ENCODE measurements at regions not wholly inside any gene's neighbourhood (a gene's known extent, or its start where the extent isn't known, plus 50 kb on each side); places are given as distances from the start of the nearest gene placed in this dataset.
A peak's percentile ranks its signal among the peaks of the same experiment; 100 is the strongest.

DNA sequence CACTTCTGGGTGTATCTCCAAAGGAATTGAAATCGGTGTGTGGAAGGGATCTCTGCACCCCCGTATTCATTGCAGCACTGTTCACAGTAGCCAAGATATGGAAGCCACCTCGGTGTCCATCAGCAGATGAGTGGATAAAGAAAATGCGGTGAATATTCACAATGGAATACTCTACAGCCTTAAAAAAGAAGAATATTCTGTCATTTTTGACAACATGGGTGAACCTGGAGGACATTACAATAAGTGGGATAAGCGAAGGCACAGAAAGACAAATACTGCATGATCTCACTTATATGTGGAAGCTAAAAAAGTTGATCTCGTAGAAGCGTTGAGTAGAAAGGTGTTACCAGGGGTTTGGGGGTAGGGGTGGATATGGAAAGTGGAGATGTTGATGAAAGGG lies 111.9 kb downstream of the BEGAIN start:
- TF ChIP-seq, protein P1, sequence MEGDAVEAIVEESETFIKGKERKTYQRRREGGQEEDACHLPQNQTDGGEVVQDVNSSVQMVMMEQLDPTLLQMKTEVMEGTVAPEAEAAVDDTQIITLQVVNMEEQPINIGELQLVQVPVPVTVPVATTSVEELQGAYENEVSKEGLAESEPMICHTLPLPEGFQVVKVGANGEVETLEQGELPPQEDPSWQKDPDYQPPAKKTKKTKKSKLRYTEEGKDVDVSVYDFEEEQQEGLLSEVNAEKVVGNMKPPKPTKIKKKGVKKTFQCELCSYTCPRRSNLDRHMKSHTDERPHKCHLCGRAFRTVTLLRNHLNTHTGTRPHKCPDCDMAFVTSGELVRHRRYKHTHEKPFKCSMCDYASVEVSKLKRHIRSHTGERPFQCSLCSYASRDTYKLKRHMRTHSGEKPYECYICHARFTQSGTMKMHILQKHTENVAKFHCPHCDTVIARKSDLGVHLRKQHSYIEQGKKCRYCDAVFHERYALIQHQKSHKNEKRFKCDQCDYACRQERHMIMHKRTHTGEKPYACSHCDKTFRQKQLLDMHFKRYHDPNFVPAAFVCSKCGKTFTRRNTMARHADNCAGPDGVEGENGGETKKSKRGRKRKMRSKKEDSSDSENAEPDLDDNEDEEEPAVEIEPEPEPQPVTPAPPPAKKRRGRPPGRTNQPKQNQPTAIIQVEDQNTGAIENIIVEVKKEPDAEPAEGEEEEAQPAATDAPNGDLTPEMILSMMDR (IDR thresholded peaks at IDR 0.05): no peak
- Histone ChIP-seq H3K4me3 (no peak overlapping the region), H3K4me1 (no peaks in the 10 kb centered on the region), H3K27ac (no peak overlapping the region), H3K36me3 (no peaks in the 10 kb centered on the region), H3K9me3 (no peaks in the 10 kb centered on the region), H3K9ac (ENCODE audit: low read depth in 2 of 2, low read length in 2 of 2) (no peak overlapping the region), H3K27me3 (no peaks in the 10 kb centered on the region)
- no peak for DNase-seq
- intact Hi-C loops (cut with DNase I): no loop called here

DNA sequence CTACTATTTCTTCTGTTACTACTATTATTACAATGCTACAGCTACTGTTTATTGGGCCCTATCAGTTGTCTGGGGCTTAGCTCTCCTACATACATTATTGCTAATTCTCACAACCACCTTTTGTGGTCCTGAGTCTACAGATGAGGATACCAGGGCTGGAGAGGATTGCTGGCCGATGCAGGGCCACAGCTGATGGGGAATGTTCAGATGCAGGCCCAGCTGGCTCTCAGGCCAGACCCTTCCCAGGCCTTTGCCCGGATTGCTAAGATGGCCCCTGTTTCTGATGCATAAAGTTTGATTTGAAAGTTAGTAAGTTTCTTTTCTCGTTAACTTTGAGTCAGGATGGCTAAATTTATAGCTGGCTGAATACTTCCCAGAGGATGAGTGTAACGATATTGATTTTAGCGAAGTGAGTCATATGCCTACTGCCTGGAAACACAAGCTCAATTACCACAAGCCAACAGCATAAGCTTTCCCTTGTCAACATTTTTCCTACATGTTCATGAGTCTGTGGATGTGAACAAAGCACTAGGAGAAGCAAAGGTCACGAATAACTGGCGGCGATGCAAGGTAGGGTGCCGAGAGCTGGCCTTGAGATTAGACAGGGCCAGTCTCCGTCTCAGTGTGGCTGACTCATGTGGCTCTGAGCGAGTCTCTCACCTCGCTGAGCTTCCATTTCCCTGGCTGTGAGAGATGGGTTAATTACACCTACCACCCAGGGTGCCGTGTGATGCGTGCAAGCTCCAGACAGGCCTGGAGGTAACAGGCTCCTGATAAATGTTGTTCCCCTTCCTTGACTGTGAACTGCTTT lies 111.0 kb downstream of the BEGAIN start:
- H3K27ac ChIP-seq: peak overlapping the region; percentile 34
- TF ChIP-seq, protein P1 (IDR thresholded peaks at IDR 0.05): no peak
- no peak overlapping the region for H3K4me3 ChIP-seq
- H3K9ac ChIP-seq (ENCODE audit: low read depth in 2 of 2, low read length in 2 of 2): no peak overlapping the region
- H3K36me3 ChIP-seq: no peaks in the 10 kb centered on the region
- H3K4me1 ChIP-seq: no peaks in the 10 kb centered on the region
- peak; percentile 37 for DNase-seq
- intact Hi-C loops (cut with DNase I): no loop called here
- no peaks in the 10 kb centered on the region for H3K27me3 ChIP-seq
- no peaks in the 10 kb centered on the region for H3K9me3 ChIP-seq

DNA sequence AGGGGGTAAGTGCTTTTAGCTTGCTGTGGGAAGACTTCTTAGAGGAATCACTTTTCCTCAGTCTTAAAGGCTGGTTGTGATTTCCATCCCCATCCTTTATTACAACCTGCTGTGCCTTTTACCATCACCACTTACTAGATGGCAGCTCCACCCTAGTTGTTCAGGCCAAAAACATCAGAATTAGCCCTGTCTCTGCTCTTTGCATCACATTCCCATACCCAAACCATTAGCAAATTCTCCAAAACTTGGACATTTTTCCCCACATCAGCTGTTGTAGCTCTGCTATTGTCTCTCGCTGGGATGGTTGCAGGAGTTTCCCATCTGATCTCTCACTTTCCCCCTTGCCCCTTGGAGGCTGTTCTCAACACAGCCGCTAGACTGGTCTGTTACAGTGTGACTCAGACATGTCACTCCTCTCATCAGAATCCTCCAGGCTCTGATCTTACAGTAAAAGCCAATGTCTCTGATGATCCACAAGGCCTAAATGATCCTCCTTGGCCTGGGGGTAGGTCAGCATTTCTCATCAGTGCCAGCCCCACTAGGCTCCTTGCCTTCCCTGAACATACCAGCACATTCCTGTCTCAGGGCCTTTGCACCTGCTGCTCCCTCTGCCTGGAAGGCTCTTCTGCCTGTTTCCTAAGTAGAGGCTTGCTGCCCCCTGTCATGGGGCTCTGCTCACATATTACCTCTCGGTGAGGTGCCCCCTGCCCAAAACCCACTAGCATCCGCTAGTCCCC lies 102.5 kb downstream of the BEGAIN start:
- no peaks in the 10 kb centered on the region for H3K9me3 ChIP-seq
- H3K36me3 ChIP-seq: no peaks in the 10 kb centered on the region
- intact Hi-C loops (cut with DNase I): no loop called here
- no peak overlapping the region for H3K27ac ChIP-seq
- H3K27me3 ChIP-seq: no peaks in the 10 kb centered on the region
- no peak for DNase-seq
- no peak overlapping the region for H3K4me3 ChIP-seq
- TF ChIP-seq, protein P1 (IDR thresholded peaks at IDR 0.05): no peak
- H3K4me1 ChIP-seq: no peaks in the 10 kb centered on the region
- H3K9ac ChIP-seq (ENCODE audit: low read depth in 2 of 2, low read length in 2 of 2): no peak overlapping the region

DNA sequence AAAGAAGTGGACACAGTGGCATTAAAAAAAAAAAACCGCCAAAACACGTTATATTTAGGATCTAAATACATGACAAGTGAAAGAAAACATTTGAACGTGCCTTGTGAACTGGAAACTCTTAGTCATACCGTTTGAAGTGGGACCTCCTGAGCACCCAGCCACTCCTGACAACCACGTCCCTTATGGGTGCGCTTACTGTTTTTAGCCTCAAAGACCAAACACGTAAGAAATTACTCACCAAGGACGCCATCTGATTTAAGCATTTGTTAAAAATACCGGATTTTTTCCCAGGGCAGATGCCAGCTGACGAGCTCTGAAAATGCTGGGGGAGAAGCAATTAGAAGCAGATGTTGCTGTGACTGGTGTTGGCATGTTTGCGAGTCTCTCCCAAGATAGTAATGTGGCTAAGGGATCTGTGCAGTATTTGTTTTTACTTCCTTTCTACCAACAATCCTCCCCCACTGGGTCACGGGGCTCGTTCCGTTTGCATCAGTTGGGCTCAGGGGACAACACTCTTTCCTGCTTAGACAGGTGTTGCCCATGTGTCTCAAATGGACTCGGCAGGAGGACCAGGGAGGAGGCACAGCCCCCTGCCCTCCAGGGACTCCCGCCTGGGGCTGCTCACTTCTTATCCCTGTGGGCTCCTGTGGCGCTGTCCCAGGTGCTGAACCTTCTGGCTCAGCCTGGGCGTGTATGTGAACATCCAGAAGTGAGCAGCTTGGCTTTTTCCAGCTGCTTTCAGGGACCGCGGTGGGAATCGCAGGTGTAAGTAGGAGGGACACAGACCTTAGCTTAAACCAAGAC lies 101.0 kb downstream of the BEGAIN start:
- Histone ChIP-seq H3K27ac (no peak overlapping the region), H3K9ac (ENCODE audit: low read depth in 2 of 2, low read length in 2 of 2) (no peak overlapping the region), H3K27me3 (no peaks in the 10 kb centered on the region), H3K4me1 (no peaks in the 10 kb centered on the region), H3K36me3 (no peaks in the 10 kb centered on the region), H3K9me3 (no peaks in the 10 kb centered on the region), H3K4me3 (no peak overlapping the region)
- peak; percentile 62 for DNase-seq
- intact Hi-C loops (cut with DNase I): no loop called here
- TF ChIP-seq, protein P1 (IDR thresholded peaks at IDR 0.05): no peak
